Right forelimb (tissue), 1 donor: ENCODE measurements at regions not wholly inside any gene's neighbourhood (a gene's known extent, or its start where the extent isn't known, plus 50 kb on each side); places are given as distances from the start of the nearest gene placed in this dataset.
"Not testable (repeated sequence)": the region's sequence is repeated elsewhere in the genome, so short reads cannot be mapped to it uniquely, and the experiment has no call there.

Source experiments
- DNase-seq: peaks from one replicate; pipeline ENCODE4 v3.0.0-alpha.2; 2018

DNA sequence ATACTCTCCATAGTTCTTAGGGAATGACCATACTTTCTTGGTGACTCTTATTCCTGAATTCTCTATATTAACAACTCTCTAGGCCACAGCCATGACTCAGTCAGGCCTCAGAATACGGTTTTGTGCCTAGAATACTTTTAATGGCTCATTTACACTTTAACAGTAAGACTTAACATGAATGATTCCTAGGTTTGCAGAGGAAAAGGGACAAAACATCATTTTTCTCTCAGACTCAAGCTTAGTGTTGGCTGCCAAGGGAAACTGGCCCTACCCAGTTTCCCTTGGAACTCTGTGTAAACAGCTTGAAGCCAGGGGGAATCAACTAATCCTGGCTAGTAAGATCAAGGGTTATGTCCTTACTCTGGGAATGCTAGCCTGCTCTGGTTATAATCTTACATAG, 164.9 kb upstream of the PKN2 start:
- no peak for DNase-seq

DNA sequence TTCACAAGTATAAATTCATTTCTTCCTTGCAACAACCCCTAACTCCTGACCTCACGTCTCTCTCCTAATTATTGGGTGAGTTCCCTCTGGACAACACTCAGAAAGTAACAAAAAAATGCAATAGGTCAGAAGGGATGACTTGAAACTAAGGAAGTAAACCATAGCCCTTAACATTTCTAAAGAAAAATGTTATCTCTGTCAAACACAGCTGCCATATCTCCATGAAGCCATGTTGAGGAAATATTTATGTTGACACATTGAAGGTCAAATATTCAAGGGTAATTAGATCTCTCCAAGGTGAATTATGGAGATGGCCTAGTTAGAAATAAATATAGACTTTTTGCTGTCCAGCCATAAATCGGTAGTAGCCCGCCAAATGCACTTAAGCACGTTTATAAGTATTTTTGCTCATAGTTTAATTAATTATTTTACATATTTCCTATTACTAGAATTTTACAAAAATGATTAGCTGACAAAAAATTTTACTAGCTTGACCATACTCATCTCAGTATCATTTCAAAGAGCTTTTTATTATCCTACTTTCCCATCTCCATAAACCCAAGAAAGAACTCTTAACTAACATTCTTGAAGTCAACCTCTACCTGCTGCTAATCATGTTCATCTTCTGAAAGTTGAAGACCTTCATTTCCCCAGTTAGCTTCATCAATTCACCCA, 160.1 kb upstream of the PKN2 start:
- no peak for DNase-seq

DNA sequence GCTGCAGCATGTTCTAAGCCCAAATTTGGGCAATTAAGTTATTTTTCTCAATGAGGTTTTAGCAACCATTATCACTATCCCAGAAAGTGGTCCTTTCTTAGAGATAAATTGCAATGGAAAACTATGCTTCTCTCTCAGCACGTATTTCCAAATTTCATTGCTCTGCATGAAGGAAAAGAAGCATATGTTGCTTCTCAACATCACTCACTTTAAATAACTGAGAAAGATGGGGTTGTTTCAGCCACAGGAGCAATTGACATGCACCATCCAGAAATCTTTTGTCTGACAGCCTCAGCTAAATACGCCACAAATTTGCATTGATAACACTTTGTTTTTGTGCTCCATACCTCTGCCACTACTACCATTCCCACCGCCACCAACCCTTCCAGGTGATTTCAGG, 157.6 kb upstream of the PKN2 start:
- DNase-seq: no peak

DNA sequence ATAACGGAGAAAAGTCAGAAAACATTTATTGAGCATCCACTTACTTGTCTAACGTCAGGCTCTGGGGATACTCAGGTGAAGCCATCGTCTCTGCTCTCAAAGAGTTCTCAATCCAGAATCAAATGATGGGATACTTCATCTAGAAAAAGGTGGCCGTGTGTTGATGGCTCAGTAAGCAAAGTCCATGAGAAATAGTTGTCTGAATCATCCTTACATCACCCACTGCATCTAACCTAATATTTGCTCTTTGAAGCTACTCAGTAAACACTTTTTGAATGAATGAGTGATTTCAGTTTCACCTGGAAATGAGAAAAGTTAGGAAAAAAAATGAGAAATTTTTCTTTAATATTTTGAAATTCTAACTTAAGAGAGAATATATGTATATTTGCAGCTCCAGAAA, 155.3 kb upstream of the PKN2 start:
- no peak for DNase-seq

DNA sequence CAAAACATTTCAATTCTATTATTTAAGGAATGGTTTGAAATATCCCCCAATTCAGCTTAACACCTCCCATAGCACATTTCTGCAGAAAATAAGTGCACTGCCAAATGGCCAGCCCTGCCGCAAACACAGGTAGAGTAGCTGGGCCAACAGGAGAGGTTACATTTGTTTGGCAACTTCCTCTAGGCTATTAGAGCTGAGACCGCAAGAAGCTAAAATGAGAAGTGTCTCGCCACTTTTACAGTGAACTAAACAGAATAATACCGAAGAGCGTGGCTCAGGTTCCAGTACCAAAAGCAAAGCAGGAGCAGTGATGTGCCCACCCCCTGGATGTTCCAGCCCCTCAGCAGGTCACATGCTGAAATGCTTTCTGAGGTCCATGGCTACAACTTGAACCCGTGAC, 154.5 kb upstream of the PKN2 start:
- no peak for DNase-seq

DNA sequence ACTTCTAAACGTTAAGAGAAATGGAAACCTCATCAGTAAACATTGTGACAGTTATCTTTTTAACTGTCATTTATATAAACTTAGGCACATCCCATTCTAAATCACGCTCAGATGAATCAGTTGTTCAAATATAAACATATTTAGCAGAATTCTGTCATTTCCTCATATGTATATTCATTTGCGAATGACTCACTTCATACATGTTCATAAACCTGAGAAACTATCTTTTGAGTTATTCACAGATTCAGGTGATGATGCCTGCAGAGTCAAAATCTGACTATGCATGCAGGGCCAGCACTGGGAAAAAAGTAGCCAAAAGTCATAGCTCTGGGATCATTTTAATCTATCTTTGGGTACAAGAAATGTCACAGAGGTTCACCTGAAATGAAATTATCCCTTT, 153.8 kb upstream of the PKN2 start:
- no peak for DNase-seq

DNA sequence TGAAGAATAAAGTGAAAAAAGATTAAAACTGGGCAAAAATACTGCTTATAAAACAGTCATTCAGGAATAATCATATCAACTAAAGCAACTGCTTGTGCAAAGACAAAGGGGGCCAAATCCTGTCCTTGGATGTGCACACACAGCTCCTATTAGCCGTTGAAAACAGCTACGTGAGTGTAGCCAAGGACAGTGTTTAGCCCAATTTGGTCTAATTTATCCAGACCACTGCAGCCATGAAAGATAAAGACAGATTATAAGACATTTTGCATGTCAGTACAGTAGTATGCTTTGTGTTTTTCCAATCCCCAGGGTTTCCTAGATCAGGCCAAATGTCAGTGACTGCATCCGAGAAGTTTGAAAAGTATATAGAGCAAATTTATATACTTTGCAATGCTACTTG, 146.3 kb upstream of the PKN2 start:
- no peak for DNase-seq

DNA sequence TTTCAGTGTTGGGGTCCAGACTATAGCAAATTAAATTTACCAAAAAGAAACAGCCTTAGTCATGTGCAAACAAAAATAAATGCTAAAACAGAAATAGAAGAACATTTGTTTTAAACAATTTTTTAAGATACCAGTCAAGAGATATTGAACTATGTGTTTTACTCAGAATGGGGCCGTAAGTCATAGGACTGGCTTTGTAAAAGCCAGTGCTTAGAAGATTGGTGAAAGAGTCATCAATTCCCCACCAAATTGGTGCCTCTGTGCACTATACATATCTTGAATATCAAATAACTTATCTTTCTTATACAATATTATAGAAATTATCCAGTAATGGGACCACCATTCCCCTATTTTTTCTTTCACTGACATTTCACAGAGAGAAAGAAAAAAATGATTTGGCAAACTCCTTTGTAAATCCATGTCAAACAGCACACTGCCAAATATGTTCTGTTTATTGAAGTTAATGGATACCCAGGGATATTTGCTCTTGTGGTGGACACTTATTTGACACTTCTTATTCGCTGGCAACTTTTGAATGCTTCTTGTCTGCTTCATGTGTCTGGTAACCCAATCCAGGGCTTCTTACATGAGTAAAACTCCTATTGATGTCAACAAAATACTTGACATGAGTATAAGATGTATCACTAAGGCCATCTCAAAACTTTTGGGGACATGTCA, 145.7 kb upstream of the PKN2 start:
- no peak for DNase-seq

DNA sequence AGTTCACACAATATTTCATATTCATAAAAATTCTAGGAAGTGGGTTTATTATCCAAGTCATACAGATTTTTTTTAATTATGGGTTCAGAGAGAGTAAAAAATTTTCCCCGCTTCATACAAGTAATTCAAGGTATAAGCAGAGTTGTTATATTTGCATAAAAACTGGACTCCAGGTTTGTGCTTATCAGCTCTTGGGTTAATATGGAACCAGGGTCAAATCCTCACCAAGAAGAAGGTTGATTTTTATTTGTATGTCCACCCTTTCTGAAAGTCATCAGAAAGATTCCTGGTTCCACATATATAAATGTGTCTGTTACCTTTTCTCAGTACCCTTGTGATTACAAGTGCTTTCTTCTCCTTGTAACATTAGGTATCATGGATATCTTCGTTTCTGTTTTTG, 143.8 kb upstream of the PKN2 start:
- DNase-seq: no peak

DNA sequence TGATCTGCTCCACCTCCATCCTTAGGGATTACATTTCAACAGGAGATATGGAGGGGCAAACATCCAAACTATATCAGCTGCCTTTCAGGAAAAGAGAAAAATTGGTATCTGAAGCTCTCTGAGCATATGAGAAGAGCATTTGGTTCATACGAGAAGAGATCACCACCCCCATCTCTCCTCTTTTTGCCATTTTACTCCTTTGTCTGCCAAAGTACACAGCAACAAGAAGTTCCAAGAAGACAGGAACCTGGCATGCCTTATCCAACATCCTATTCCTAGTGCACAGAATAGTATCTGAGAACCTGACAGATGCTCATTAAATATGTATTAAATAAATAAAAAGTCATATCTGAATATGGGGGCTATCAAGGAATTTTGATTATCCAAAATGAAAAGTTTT, 142.5 kb upstream of the PKN2 start:
- DNase-seq: no peak

DNA sequence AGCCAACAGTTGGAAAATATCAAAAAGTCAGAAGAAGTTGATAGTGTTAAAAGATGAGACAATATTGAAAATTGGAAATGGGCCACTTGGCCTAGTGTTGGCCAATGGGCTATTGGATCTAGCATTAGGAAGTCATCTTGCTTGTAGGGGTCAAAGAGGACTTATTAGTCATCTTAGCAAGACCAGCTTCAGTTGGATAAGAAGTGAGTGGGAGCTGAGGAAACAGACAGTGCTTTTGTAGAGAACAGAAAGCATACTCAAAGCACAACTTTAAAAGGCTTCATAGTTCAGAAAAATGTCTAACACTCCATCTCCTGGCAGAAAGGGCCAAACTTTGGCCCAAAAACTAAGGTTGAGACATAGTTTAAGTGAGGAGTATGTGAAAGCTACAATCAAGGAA, 139.9 kb upstream of the PKN2 start:
- no peak for DNase-seq

DNA sequence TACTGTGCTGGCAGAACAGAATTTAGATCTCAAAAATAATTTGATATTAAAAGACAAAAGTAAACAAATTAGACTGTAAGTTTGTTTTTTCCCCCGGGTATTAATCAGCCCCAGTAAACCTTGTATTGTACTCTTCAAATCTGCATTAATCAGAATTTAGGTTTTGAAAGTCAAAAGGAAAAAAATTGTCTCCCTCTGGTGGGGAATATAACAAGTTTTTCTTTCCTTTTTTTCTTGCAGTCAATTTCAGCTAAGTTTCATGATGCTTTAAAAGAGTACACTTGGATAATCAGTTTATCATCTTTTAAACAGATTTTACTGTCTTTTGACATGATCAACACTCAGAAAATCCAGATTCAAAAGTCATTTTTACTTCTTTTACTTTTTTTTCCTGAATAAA, 134.5 kb upstream of the PKN2 start:
- DNase-seq: no peak

DNA sequence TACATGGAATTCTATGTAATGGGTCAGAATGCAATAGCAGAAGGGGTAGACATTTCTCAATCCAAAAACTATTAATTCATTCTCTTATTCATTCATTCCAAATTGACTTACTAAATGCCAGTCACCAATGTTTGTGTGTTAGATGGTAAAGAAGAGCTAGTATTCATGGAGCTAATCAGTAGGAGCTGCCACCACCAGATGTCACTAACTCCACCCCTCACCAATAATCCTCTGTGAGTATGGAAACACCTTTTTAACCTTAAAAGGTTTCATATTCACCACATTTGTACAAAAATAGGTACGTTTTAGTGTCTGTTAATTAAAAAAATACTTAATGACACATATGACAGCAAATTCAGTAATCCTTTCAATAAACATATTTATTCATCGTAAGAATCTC, 131.8 kb upstream of the PKN2 start:
- no peak for DNase-seq

DNA sequence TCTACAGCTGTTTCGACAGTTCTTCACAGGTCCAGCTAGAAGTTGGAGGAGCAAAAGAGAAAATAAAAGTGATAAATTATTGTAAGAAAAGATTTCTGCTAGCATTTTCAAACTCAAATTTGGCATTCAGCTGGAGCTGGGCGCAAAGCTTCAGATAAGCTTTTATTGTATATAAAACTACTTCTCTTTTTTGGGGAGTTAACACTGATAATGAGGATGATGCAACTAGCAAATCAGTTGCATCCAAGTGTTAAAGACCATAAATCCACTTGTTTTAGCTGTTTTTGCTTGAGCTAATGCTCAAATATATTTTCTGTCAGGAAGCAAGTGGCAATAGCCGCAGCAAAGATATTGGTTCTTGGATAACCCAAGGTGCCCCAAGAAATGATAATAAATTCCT, 127.1 kb upstream of the PKN2 start:
- no peak for DNase-seq

DNA sequence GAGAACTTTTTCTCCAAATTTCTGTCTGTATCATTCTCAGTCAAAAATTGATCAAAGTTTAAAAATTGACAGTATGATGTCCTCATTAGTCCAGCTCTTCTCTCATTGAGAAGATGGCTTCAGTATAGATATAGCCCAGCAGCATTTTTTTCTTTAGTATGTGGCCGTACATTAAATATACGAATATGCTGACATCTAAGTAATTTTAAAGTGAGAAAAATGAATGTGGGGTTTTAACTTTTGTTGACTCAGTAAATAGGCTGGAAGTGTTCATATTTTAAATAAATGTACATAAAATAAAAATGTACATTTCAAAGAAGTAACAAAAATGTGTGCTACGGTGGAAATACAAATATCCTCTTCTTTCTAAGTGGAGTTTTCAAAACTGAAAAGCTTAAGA, 123.5 kb upstream of the PKN2 start:
- DNase-seq: no peak

DNA sequence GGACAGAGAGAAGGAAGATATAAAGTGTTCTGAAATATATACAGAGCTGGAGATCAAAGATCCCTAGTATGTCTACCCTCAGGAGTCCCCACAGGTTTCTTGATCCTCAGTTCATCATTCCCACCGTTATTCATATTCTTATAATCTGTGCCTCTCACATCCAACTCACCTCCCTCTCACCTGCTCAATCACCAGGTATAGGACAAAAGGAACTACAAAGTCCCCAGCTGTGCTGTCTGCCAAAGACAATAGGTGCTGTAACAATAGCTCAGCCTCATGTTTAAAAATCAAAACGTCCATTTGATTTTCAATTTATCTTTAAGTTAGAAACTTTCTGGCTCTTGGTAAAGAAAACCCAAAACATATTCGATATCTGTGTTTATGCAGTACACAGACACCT, 121.1 kb upstream of the PKN2 start:
- no peak for DNase-seq

DNA sequence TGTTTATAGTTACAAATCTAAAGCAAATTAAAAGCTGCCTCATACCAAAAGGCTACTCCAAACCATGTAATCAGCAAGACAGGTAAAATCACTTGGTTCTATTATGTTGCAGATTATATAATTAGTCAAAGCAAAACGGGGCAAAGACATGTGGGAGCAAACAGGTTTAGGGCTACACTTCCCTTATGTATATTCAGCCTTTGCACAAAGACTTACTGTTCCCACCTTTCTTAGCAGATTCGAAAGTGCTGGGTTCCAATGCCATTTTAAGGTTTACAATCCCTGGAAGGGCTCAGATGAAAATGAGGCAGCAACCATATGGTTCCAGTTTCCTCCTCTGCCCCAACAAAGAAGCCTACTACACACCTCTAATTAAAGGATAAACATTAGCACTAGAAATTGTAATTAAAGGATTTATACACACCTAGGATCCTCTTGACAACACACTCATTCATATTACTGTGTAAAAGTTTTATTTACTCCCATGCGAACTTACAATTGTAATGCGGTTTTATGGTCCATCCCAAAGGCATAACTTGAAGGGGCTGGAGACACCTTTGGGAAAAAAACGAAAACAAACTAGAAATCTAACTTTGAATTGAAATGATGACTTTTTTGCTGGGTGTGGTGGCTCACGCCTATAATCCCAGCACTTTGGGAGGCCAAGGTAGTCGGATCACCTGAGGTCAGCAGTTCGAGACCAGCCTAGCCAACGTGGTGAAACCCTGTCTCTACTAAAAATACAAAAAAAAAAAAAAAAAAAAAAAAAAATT, 117.3 kb upstream of the PKN2 start:
- no peak for DNase-seq

DNA sequence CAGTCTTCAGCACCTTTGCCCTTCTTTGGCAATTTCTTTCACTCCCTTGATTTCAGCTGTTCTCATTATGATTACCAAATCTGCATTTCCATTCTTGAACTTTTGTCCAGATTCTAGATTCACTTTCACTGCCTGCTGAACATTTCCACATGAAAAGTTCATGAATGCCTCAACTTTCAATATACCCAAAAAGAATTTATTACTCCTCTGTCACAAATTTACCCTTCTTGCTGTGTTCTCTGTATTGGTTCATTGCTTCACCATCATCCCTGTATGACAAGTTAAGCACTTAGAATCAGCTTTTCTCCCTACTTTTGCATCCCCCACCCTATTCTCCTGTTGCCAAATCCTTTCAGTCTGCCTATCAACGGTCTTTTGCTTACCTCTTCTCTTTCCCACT, 112.6 kb upstream of the PKN2 start:
- DNase-seq: no peak

DNA sequence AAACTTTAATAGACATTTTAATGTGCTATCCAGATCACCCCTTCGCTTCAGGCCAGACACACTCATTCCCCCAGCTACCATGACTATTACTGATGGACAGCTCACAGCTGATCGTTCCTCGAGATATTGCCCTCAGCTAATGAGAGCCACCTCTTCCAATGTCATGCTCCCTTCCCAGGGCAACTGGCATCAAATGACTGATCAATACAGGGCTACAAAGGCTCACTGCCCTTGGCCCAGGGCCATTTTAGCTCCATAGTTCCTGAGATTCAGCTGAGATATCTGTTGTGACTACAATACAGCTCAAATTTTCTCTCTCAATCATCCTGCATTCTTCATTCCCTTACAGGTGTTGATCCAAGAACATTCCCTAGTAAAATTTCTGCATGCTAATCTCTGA, 104.5 kb upstream of the PKN2 start:
- no peak for DNase-seq

DNA sequence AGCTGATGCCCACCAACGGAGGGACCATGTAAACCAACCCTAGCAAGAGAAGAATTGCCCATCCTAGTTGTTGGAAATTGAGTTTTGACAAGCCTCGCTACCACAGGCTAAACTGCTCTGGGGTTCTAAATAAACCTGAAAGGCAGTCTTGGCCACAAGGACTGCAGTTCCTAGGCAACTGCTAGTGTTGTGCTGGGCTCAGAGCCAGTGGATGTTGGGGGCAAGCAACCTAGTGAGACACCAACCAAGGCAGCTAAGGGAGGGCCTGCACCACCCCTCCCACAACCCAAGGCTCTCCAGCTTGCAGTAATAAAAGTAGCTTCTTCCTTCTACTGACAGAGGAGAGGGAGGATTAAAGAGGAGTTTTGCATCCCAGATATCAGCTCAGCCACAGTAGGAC, 102.4 kb upstream of the PKN2 start:
- no peak for DNase-seq

DNA sequence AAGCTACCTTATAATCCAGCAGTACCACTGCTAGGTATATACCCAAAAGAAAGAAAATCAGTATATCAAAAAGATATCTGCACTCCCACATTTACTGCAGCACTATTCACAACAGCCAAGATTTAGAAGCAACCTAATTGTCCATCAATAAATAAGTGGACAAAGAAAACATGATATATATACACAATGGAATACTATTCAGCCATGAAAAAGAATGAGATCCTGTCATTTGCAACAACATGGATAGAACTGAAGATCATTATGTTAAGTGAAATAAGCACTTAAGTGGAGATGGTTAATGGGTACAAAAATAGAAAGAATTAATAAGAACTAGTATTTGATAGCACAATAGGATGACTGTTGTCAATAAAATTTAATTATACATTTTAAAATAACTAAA, 90.7 kb upstream of the PKN2 start:
- DNase-seq: no peak

DNA sequence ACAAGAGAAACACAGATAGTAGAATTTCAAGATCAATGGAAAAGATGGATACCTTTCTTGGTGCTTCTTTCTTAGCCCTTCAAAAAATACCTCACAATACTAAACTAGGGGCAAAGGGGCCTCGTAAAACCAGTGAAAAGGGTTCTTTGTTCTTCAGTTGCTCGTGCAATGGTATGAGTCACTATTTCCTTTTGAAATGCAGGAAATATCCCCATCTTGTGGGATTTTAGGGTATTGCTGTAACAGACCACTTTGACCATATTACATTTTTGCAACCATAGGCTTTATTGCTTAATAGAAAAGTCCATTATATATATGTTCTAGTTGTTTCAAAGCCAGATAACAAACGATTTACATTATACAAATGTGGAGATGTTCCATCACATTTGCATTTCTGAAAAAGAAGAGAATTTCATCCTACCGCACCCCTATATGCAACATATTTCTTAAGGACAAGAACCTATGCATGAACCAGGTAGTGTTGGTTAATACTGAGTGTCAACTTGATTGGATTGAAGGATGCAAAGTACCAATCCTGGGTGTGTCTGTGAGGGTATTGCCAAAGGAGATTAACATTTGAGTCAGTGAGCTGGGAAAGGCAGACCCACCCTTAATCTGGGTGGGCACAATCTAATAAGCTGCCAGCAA, 88.6 kb upstream of the PKN2 start:
- no peak for DNase-seq

DNA sequence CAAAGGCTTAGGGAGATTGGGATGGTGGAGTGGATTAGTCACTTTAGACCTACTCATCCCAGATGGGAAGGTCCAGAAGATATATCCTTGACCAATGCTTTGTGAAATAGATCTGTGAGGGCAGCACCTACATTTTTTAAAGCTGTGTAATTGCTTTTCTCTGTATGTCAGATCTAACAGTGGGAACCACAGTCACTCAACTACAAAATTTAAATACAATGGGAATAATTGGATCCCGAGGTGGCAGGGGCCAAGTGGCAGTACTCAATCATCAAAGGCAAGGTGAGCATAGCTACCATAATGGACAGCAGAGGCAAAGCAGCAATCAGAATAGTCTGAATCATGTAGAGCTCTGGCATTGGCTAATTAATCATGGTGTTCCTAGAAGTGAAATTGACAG, 86.1 kb upstream of the PKN2 start:
- DNase-seq: not testable (repeated sequence)
